SK-N-SH treated with all-trans-retinoic acid at 6 μM for 48 hours (cell line): ENCODE measurements at regions not wholly inside any gene's neighbourhood (a gene's known extent, or its start where the extent isn't known, plus 50 kb on each side); places are given as distances from the start of the nearest gene placed in this dataset.

Experiments
- ATAC-seq: fragments of 200-7000 bp; cut with Tn5 transposase; 3 replicates; pipeline ENCODE4 v1.9.1; 2020; ENCODE audit warnings: mild to moderate bottlenecking, moderate library complexity
- ARNTL ChIP-seq: fragments of 450-650 bp; formaldehyde crosslinking; IDR thresholded peaks from 2 replicates; pipeline ENCODE4 v1.5.0; 2020; ENCODE audit warnings: low read depth, mild to moderate bottlenecking, moderate library complexity, borderline replicate concordance
- BACH2 ChIP-seq: fragments of 250-450 bp; sonication (Bioruptor Pico); IDR thresholded peaks from 2 replicates; pipeline ENCODE4 v1.9.0; 2021; ENCODE audit warnings: mild to moderate bottlenecking, borderline replicate concordance
- CREB5 ChIP-seq: fragments of 250-450 bp; sonication (Bioruptor Pico); IDR thresholded peaks from 2 replicates; pipeline ENCODE4 v1.5.1; 2020; ENCODE audit warnings: low read depth, mild to moderate bottlenecking, moderate library complexity
- CSDC2 ChIP-seq: fragments of 250-450 bp; sonication (Bioruptor Pico); IDR thresholded peaks from 2 replicates; pipeline ENCODE4 v1.5.0; 2020; ENCODE audit warnings: mild to moderate bottlenecking, moderate library complexity
- CSRNP3 ChIP-seq: fragments of 250-450 bp; sonication (Bioruptor Pico); IDR thresholded peaks from 2 replicates; pipeline ENCODE4 v1.5.1; 2021; ENCODE audit warnings: mild to moderate bottlenecking, moderate library complexity
- ESRRG ChIP-seq: fragments of 250-450 bp; sonication (Bioruptor Pico); IDR thresholded peaks from 2 replicates; pipeline ENCODE4 v1.6.1; 2021; ENCODE audit warnings: mild to moderate bottlenecking
- GLIS3 ChIP-seq: fragments of 250-450 bp; sonication (Bioruptor Pico); IDR thresholded peaks from 2 replicates; pipeline ENCODE4 v1.5.0; 2020; ENCODE audit warnings: mild to moderate bottlenecking, moderate library complexity
- ISL1 ChIP-seq: fragments of 250-450 bp; sonication (Bioruptor Pico); IDR thresholded peaks from 2 replicates; pipeline ENCODE4 v2.1.2; 2022; ENCODE audit warnings: mild to moderate bottlenecking, moderate library complexity
- OSR1 ChIP-seq: fragments of 250-450 bp; sonication (Bioruptor Pico); IDR thresholded peaks from 2 replicates; pipeline ENCODE4 v1.8.0; 2022; ENCODE audit warnings: moderate library complexity, mild to moderate bottlenecking, inconsistent platforms
- PATZ1 ChIP-seq: fragments of 250-450 bp; sonication (Bioruptor Pico); IDR thresholded peaks from 2 replicates; pipeline ENCODE4 v1.8.0; 2020; ENCODE audit warnings: mild to moderate bottlenecking, moderate library complexity, borderline replicate concordance
- PPARA ChIP-seq: fragments of 250-450 bp; sonication (Bioruptor Pico); IDR thresholded peaks from 2 replicates; pipeline ENCODE4 v1.5.0; 2020; ENCODE audit warnings: mild to moderate bottlenecking, borderline replicate concordance
- RARB ChIP-seq: fragments of 250-450 bp; sonication (Bioruptor Pico); IDR thresholded peaks from 2 replicates; pipeline ENCODE4 v1.8.0; 2021; ENCODE audit warnings: mild to moderate bottlenecking, moderate library complexity
- SNAI2 ChIP-seq: fragments of 250-450 bp; sonication (Bioruptor Pico); IDR thresholded peaks from 2 replicates; pipeline ENCODE4 v1.5.0; 2020; ENCODE audit warnings: mild to moderate bottlenecking, moderate library complexity
- TCF4 ChIP-seq: fragments of 250-450 bp; sonication (Bioruptor Pico); IDR thresholded peaks from 2 replicates; pipeline ENCODE4 v1.8.0; 2021; ENCODE audit warnings: mild to moderate bottlenecking, moderate library complexity, borderline replicate concordance
- TOX ChIP-seq: fragments of 250-450 bp; sonication (Bioruptor Pico); IDR thresholded peaks from 2 replicates; pipeline ENCODE4 v1.8.0; 2021; ENCODE audit warnings: mild to moderate bottlenecking, moderate library complexity, borderline replicate concordance
- TSHZ2 ChIP-seq: fragments of 250-450 bp; sonication (Bioruptor Pico); IDR thresholded peaks from 2 replicates; pipeline ENCODE4 v1.5.0; 2020; ENCODE audit warnings: mild to moderate bottlenecking, moderate library complexity
- ZC3H10 ChIP-seq: fragments of 250-450 bp; sonication (Bioruptor Pico); IDR thresholded peaks from 2 replicates; pipeline ENCODE4 v1.5.1; 2021; ENCODE audit warnings: mild to moderate bottlenecking, moderate library complexity
- ZFP3 ChIP-seq: fragments of 250-450 bp; sonication (Bioruptor Pico); IDR thresholded peaks from 2 replicates; pipeline ENCODE4 v1.5.0; 2020; ENCODE audit warnings: mild to moderate bottlenecking, moderate library complexity
- ZFP30 ChIP-seq: fragments of 450-650 bp; formaldehyde crosslinking; IDR thresholded peaks from 2 replicates; pipeline ENCODE4 v1.5.0; 2022; ENCODE audit warnings: mild to moderate bottlenecking, moderate library complexity
- ZNF565 ChIP-seq: fragments of 450-650 bp; formaldehyde crosslinking; conservative IDR thresholded peaks from 2 replicates; pipeline ENCODE4 v1.5.0; 2020; ENCODE audit warnings: low read depth, mild to moderate bottlenecking, moderate library complexity
- ZNF70 ChIP-seq: fragments of 450-650 bp; formaldehyde crosslinking; IDR thresholded peaks from 2 replicates; pipeline ENCODE4 v1.5.0; 2020; ENCODE audit warnings: mild to moderate bottlenecking, moderate library complexity
- ZNF8 ChIP-seq: fragments of 450-650 bp; formaldehyde crosslinking; IDR thresholded peaks from 2 replicates; pipeline ENCODE4 v1.5.0; 2020; ENCODE audit warnings: mild to moderate bottlenecking, moderate library complexity

- ATAC-seq: no peak
- no peak for TF ChIP-seq ZNF565 (CRISPR knock-in tag)
- TF ChIP-seq CSDC2: no peak
- no peak for TF ChIP-seq OSR1 (CRISPR knock-in tag)
- no peak for TF ChIP-seq ARNTL (CRISPR knock-in tag)
Measured at GRCh38 chr2:17242813-17243485, 275.3 kb downstream of the RAD51AP2 start.

GRCh38 chr2:17239550-17239949, 278.7 kb downstream of the RAD51AP2 start:
- ATAC-seq: no peak
- TF ChIP-seq PATZ1 (no peak), SNAI2 (CRISPR knock-in tag) (no peak), TCF4 (no peak), BACH2 (CRISPR knock-in tag) (no peak), RARB (no peak), PPARA (CRISPR knock-in tag) (no peak), OSR1 (CRISPR knock-in tag) (no peak), ZC3H10 (CRISPR knock-in tag) (no peak), CSDC2 (no peak), TOX (CRISPR knock-in tag) (no peak), TSHZ2 (no peak)

- no peak for TF ChIP-seq ARNTL (CRISPR knock-in tag)
- TF ChIP-seq ESRRG (CRISPR knock-in tag): no peak
- no peak for TF ChIP-seq TOX (CRISPR knock-in tag)
- TF ChIP-seq OSR1 (CRISPR knock-in tag): no peak
- TF ChIP-seq CREB5 (CRISPR knock-in tag): no peak
- TF ChIP-seq ZFP30: no peak
- TF ChIP-seq ZFP3: no peak
- no peak for TF ChIP-seq TCF4
- TF ChIP-seq ISL1: no peak
- no peak for TF ChIP-seq CSRNP3 (CRISPR knock-in tag)
- no peak for TF ChIP-seq ZNF565 (CRISPR knock-in tag)
- no peak for TF ChIP-seq GLIS3
- no peak for TF ChIP-seq TSHZ2
- TF ChIP-seq ZNF70 (CRISPR knock-in tag): no peak
- no peak for TF ChIP-seq ZNF8 (CRISPR knock-in tag)
- no peak for TF ChIP-seq PATZ1
- TF ChIP-seq RARB: no peak
- TF ChIP-seq, all 23 proteins: peak for 0
- ATAC-seq: no peak
Measured at GRCh38 chr2:17235167-17235566, 283.1 kb downstream of the RAD51AP2 start.
